ENCODE measurements at regions not wholly inside any gene's neighbourhood (a gene's known extent, or its start where the extent isn't known, plus 50 kb on each side); places are given as distances from the start of the nearest gene placed in this dataset.

- TF ChIP-seq PATZ1 (CRISPR knock-in tag; IDR thresholded peaks at IDR 0.05): no peak
- TF ChIP-seq SKI (IDR thresholded peaks at IDR 0.05; ENCODE audit: partially characterized antibody): no peak
- no peak for TF ChIP-seq ZNF3 (CRISPR knock-in tag; IDR thresholded peaks at IDR 0.05)
These were observed 574.5 kb upstream of the GRAMD2B start (continued) for GRCh38 chr5:125848751-125849150.

- WGBS (ENCODE audit: low lambda C conversion rate): 0% methylated on average over 3 of the region's 3 CpGs
- Histone ChIP-seq H3K36me3 (replicated peaks in 1 of 2; ENCODE audit: control insufficient read depth in 1 of 2, insufficient read depth in 2 of 2, low read length in 2 of 2) (no peaks in the 10 kb centered on the region), H3K27me3 (ENCODE audit: control insufficient read depth in 1 of 2, insufficient read depth in 2 of 2, low read length in 2 of 2) (no peaks in the 10 kb centered on the region), H2AFZ (ENCODE audit: low read length) (no peak overlapping the region), H3K27ac (ENCODE audit: extremely low read length, insufficient read depth, low read length) (no peak overlapping the region), H3K79me2 (ENCODE audit: insufficient read depth, low read length) (no peaks in the 10 kb centered on the region), H3K9ac (ENCODE audit: insufficient read depth, low read depth, low read length) (no peak overlapping the region), H3K4me2 (ENCODE audit: low read depth, low read length) (no peak overlapping the region), H3K4me3 (replicated peaks in 1 of 3; ENCODE audit: insufficient read depth in 1 of 3, low read depth in 2 of 3, low read length in 3 of 3) (no peak overlapping the region), H3K9me3 (ENCODE audit: low read length) (0 out of 2 replicates have a peak, but pooled peaks cover 7% of the 10 kb centered on the region), H4K20me1 (ENCODE audit: insufficient read depth, low read length) (no peaks in the 10 kb centered on the region), H3K4me1 (ENCODE audit: insufficient read depth, low read length) (no peaks in the 10 kb centered on the region)
- ATAC-seq (no peak), DNase-seq (ENCODE audit: low spot score) (no peak), FAIRE-seq (no peak)
- intact Hi-C loops (cut with micrococcal nuclease; ENCODE audit: unreplicated experiment): no loop called here
- no TSS peak for BruUV-seq (replicated peaks)
- in situ Hi-C loops (cut with HindIII; ENCODE audit: extremely low pct_ligation_motif_present, low pct_unique_long_range_greater_than_20kb): no loop called here
- CTCF ChIA-PET (ENCODE audit: low intra/inter-chr PET ratio, low total read pairs): no interaction called here
- POLR2A ChIA-PET: no interaction called here
- TF ChIP-seq STAT6 (CRISPR knock-in tag; IDR thresholded peaks at IDR 0.05; ENCODE audit: borderline replicate concordance): no peak
- TF ChIP-seq ZFP37 (CRISPR knock-in tag; IDR thresholded peaks at IDR 0.05; ENCODE audit: borderline replicate concordance): no peak
- TF ChIP-seq AHDC1 (CRISPR knock-in tag; IDR thresholded peaks at IDR 0.05; ENCODE audit: borderline replicate concordance): no peak
- TF ChIP-seq FOXO4 (CRISPR knock-in tag; conservative IDR thresholded peaks at IDR 0.05): no peak
- TF ChIP-seq ZMAT5 (CRISPR knock-in tag; IDR thresholded peaks at IDR 0.05; ENCODE audit: borderline replicate concordance, low read depth): no peak
These were observed 566.3 kb upstream of the GRAMD2B start for GRCh38 chr5:125856949-125857348.

Measured in HepG2 (cell line).